ENCODE measurements at regions not wholly inside any gene's neighbourhood (a gene's known extent, or its start where the extent isn't known, plus 50 kb on each side); places are given as distances from the start of the nearest gene placed in this dataset.

DNA sequence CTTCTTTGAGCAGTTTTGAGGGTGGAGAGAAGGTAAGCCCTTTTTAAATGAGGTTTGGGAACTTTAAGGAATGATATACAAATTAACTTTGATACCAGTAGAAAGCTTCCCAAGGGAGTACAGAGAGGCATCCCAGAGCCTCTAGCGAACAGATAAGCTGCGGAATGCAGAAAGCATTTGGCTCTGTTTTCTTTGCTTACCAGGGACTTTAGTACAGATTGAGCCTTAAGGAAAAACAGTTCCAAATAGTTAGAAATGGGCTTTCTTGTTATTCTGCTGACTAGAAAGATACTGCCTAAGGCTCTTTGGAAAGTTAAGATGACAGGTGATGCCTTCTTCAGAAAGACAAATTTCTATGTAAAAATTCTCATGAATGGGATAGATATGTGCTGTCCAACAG is 261.7 kb upstream of the FOXN3 start:
- TF ChIP-seq, protein P1, sequence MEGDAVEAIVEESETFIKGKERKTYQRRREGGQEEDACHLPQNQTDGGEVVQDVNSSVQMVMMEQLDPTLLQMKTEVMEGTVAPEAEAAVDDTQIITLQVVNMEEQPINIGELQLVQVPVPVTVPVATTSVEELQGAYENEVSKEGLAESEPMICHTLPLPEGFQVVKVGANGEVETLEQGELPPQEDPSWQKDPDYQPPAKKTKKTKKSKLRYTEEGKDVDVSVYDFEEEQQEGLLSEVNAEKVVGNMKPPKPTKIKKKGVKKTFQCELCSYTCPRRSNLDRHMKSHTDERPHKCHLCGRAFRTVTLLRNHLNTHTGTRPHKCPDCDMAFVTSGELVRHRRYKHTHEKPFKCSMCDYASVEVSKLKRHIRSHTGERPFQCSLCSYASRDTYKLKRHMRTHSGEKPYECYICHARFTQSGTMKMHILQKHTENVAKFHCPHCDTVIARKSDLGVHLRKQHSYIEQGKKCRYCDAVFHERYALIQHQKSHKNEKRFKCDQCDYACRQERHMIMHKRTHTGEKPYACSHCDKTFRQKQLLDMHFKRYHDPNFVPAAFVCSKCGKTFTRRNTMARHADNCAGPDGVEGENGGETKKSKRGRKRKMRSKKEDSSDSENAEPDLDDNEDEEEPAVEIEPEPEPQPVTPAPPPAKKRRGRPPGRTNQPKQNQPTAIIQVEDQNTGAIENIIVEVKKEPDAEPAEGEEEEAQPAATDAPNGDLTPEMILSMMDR (IDR thresholded peaks at IDR 0.05) = no peak
- TF ChIP-seq ZFX (IDR thresholded peaks at IDR 0.05; ENCODE audit: borderline replicate concordance) = no peak
- H3K27ac ChIP-seq = no peak overlapping the region

DNA sequence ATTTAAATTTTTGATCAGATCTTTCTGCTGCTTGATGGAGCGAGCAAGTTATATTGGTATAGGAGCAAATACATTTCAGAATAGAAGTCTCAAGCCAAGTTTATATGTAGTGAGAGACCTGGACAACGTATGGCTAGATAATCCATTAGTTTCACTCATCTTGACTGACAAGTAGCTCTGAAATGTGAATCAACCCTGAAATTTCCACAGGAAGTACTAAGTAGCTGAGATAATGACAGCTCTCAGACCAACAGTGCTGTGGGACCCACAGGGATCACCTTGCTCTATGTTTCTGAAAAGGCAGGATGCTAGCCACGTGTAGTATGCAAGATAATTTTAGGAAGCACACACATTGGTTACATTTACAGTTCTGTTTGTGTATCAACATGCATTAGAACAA is 258.6 kb upstream of the FOXN3 start:
- TF ChIP-seq, protein P1 (IDR thresholded peaks at IDR 0.05) = no peak
- no peak for TF ChIP-seq ZFX (IDR thresholded peaks at IDR 0.05; ENCODE audit: borderline replicate concordance)

DNA sequence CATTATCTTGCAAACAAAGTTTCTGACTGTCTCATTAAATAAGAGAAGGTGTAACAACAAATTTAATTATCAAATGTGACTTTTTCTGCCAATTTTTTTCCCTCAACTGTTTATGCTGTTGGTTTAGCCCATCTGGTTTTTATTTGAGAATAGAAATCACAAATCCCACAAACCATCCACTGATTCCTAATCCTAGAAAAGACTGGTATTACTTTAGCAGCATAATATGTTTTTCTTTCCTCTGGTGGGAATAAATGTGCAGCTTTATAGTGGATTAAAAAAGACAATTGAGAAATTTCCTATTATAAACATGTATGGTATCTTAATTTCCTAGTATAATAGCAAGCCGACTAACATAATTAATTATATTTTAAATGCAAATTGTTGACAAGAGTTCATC is 257.9 kb upstream of the FOXN3 start:
- no peak for TF ChIP-seq ZFX (IDR thresholded peaks at IDR 0.05; ENCODE audit: borderline replicate concordance)
- TF ChIP-seq, protein P1 (IDR thresholded peaks at IDR 0.05) = no peak
- H3K27ac ChIP-seq = no peak overlapping the region

More for the DNA sequence above, 258.6 kb upstream of the FOXN3 start:
- H3K27ac ChIP-seq = no peak overlapping the region

DNA sequence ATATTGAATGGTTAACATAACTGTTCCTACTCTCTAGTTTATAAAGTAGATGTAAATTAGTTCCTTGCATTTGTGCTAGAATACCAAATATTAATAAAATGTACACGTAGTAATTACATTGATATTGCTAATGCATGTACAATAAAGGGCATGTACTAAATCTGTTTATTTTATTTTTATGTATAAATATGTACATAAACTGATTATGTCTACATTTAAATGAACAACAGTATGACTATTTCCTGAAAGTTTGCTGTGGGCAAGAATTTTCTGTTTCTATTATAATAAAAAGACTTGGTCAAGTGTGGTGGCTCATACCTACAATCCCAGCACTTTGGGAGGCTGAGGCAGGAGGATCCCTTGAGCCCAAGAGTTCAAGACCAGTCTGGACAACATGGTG is 257.2 kb upstream of the FOXN3 start:
- TF ChIP-seq ZFX (IDR thresholded peaks at IDR 0.05; ENCODE audit: borderline replicate concordance) = no peak
- TF ChIP-seq, protein P1 (IDR thresholded peaks at IDR 0.05) = no peak
- H3K27ac ChIP-seq = no peak overlapping the region

DNA sequence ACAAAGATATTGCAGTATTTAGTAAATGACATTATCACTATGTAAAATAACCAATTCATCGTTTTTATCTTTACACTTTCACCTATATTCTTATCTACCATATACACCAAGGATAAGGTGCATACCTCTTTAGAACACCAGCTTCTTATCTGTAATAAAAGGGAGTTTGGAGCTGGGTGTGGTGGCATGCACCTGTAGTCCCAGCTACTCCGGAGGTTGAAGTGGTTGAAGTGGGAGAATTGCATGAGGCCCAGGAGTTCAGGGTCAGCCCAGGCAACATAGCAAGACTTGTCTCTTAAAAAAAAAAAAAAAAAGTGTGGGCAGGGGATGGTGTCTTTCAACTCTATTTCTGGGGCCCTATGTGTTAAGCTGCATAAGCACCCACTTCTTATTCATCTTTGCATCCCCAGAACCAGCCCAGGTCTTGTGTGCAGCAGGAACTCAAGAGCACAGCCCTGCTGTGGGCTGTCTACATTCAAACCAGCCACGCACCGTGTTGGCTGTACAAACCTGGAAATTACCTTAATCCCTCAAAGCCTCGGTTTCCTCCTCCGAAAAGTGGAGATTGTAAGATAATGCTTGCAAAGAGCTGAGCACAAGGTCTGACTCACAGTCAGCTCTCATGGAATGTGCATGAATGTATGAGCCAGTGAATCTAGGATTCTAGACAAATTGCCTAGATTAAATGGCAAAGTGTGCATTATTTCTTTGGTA is 256.6 kb upstream of the FOXN3 start:
- no peak overlapping the region for H3K27ac ChIP-seq
- TF ChIP-seq, protein P1 (IDR thresholded peaks at IDR 0.05) = no peak
- no peak for TF ChIP-seq ZFX (IDR thresholded peaks at IDR 0.05; ENCODE audit: borderline replicate concordance)

DNA sequence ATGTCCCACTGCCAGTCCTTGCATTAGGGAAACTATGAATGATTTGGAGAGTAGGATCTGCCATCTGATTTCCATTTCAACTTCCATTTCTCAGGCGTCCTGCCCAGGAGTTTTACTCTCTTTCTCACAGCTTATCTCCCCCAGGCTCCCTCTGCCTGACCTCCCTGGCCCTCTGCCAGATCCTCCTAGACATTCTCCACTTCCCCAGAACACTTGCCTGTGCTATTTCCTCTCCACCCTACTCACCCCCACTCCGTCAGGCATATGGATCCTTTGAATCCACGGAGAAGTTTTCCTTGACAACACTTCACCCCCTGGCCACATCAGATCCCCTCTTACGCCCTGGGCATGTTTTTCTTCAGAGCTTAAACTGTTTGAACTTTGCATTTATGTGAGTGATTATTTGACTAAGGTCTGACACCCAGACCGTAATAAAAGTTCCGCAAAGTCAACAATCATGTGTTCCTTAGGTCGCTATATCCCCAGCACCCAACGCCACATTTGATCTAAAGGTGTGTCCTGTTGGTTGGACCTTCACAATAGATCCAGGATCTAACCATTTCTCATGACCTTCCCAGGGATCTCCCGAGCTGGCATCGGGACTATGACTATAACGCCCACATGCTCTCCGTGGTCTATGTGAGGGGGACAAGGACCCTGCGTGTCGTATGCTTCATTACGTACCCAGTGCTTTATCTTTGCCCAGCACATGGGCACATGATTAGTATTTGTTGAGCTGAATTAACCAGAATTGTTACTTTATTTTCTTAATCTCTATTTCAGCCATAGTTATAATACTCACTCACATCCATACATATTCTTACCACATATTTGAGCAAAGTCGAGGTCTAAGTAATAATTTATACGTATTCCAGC is 255.8 kb upstream of the FOXN3 start:
- TF ChIP-seq ZFX (IDR thresholded peaks at IDR 0.05; ENCODE audit: borderline replicate concordance) = no peak

DNA sequence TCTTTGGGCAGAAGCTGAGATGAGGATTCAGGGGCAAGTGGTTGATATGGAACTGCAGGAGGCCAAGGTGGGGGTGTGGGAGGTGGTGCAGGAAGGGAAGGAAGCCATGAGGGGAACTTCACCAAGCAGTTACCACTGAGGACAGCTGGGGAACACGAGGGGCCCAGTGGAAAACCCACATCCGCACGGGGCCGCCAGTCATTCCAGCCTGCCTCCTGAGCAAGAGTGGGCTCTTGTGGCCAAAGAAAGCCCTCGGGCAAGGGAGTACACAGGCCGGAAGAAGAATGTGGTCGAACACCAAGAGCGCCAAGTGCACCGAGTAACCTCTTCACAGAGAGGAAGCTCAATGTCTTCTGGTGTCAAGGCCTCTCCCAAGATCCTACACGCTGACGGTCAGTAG is 252.2 kb upstream of the FOXN3 start:
- TF ChIP-seq ZFX (IDR thresholded peaks at IDR 0.05; ENCODE audit: borderline replicate concordance) = no peak
- TF ChIP-seq, protein P1 (IDR thresholded peaks at IDR 0.05) = no peak
- H3K27ac ChIP-seq = no peak overlapping the region

More for the DNA sequence above, 255.8 kb upstream of the FOXN3 start:
- H3K27ac ChIP-seq = no peak overlapping the region
